AG04450 (cell line): ENCODE measurements at regions not wholly inside any gene's neighbourhood (a gene's known extent, or its start where the extent isn't known, plus 50 kb on each side); places are given as distances from the start of the nearest gene placed in this dataset.
"Not testable (repeated sequence)": the region's sequence is repeated elsewhere in the genome, so short reads cannot be mapped to it uniquely, and the experiment has no call there.

Source experiments
- CTCF ChIA-PET: fragments of 300-600, 350-600 bp; formaldehyde crosslinking; extraction: SDS; loops from one replicate; lab custom pipeline; 2022; ENCODE audit warnings: antibody characterized with exemption, inconsistent platforms; lab: Charles Lee
- POLR2A ChIA-PET: fragments of 350-600 bp; formaldehyde crosslinking; extraction: SDS; loops from one replicate; lab custom pipeline; 2021; ENCODE audit warnings: antibody characterized with exemption, inconsistent platforms; lab: Yijun Ruan, JAX
- DNase-seq: peaks from one replicate; pipeline ENCODE4 v3.0.0-alpha.2; 2011; ENCODE audit warnings: low read depth, low spot score
- H3K27ac ChIP-seq: one replicate; pipeline ENCODE4 v1.5.1; 2012; ENCODE audit warnings: low read depth, low read length, control low read depth
- H3K27me3 ChIP-seq: one replicate; pipeline ENCODE4 v1.6.0; 2012; ENCODE audit warnings: low read length; ENCODE audit not compliant: control insufficient read depth, insufficient read depth
- H3K4me3 ChIP-seq: 2 replicates; pipeline ENCODE4 v1.5.1; 2011; ENCODE audit warnings: mild to moderate bottlenecking, low read depth, low read length, control low read depth
- H3K9me3 ChIP-seq: 2 replicates; pipeline ENCODE4 v1.5.1; 2012; ENCODE audit warnings: low read length; ENCODE audit not compliant: control insufficient read depth, insufficient read depth
- CTCF ChIP-seq: IDR thresholded peaks from 2 replicates; pipeline ENCODE4 v1.5.1; 2011; ENCODE audit warnings: low read depth, low read length, control low read depth, inconsistent platforms

- ChIA-PET POLR2A (no interaction called here), CTCF (no interaction called here)
- Histone ChIP-seq H3K27ac (no peak overlapping the region), H3K9me3 (peaks cover 6% of the 10 kb centered on the region; the same call in 1 of the 2 replicates), H3K27me3 (no peaks in the 10 kb centered on the region), H3K4me3 (no peak overlapping the region)
- TF ChIP-seq CTCF = no peak
- no peak for DNase-seq
These were observed 335.8 kb downstream of the FAT4 start for GRCh38 chr4:125650557-125650956.

GRCh38 chr4:125651707-125652357 is 337.1 kb downstream of the FAT4 start:
- H3K4me3 ChIP-seq, H3K27me3 ChIP-seq, H3K9me3 ChIP-seq, CTCF ChIA-PET, DNase-seq, H3K27ac ChIP-seq, POLR2A ChIA-PET: not testable (repeated sequence)

GRCh38 chr4:125658773-125659172 is 344.0 kb downstream of the FAT4 start:
- CTCF ChIA-PET = interaction anchor here (0.5 kb wide), 1 partner anchor 73 kb away, joined by 3 read pairs; no protein-coding TSS in a partner anchor
- H3K27me3 ChIP-seq = no peaks in the 10 kb centered on the region
- TF ChIP-seq CTCF = no peak
- no peak overlapping the region for H3K4me3 ChIP-seq
- H3K27ac ChIP-seq = no peak overlapping the region
- no peak for DNase-seq
- no peaks in the 10 kb centered on the region for H3K9me3 ChIP-seq
- POLR2A ChIA-PET = no interaction called here

GRCh38 chr4:125663896-125664767 is 349.4 kb downstream of the FAT4 start:
- DNase-seq = no peak
- ChIA-PET POLR2A (no interaction called here), CTCF (interaction anchor here (0.6 to 0.7 kb wide), 2 partner anchors 10 to 20 kb away, joined by 3 read pairs; no protein-coding TSS in a partner anchor)
- Histone ChIP-seq H3K9me3 (no peaks in the 10 kb centered on the region), H3K4me3 (no peak overlapping the region), H3K27ac (no peak overlapping the region), H3K27me3 (no peaks in the 10 kb centered on the region)
- TF ChIP-seq CTCF = no peak

GRCh38 chr4:125666635-125667034 is 351.9 kb downstream of the FAT4 start:
- DNase-seq = no peak
- Histone ChIP-seq H3K27me3 (no peaks in the 10 kb centered on the region), H3K27ac (no peak overlapping the region), H3K4me3 (no peak overlapping the region), H3K9me3 (no peaks in the 10 kb centered on the region)
- CTCF ChIA-PET = no interaction called here
- TF ChIP-seq CTCF = no peak
- POLR2A ChIA-PET = no interaction called here
